ENCODE measurements at regions not wholly inside any gene's neighbourhood (a gene's known extent, or its start where the extent isn't known, plus 50 kb on each side); places are given as distances from the start of the nearest gene placed in this dataset.
"Not testable (repeated sequence)": the region's sequence is repeated elsewhere in the genome, so short reads cannot be mapped to it uniquely, and the experiment has no call there.

- H3K4me1 ChIP-seq (ENCODE audit: control insufficient read depth in 2 of 2, insufficient read depth in 2 of 2, low read length in 2 of 2); H3K9me3 ChIP-seq (ENCODE audit: control insufficient read depth in 2 of 2, insufficient read depth in 1 of 2, low read length in 1 of 2); H3K27ac ChIP-seq (ENCODE audit: low read depth in 1 of 2, low read length in 1 of 2); H3K27me3 ChIP-seq (ENCODE audit: control insufficient read depth in 2 of 2, insufficient read depth in 1 of 2, low read length in 1 of 2); H3K36me3 ChIP-seq (ENCODE audit: control insufficient read depth in 2 of 2, insufficient read depth in 2 of 2, low read length in 1 of 2); H3K4me3 ChIP-seq (ENCODE audit: low read length in 2 of 2); DNase-seq (ENCODE audit: low read depth in 6 of 9, low spot score in 9 of 9): not testable (repeated sequence)
- 66% methylated on average over 5 of the region's 5 CpGs for WGBS
Observed at GRCh38 chr1:30651395-30651794, 72.0 kb downstream of the MATN1 start.

DNA sequence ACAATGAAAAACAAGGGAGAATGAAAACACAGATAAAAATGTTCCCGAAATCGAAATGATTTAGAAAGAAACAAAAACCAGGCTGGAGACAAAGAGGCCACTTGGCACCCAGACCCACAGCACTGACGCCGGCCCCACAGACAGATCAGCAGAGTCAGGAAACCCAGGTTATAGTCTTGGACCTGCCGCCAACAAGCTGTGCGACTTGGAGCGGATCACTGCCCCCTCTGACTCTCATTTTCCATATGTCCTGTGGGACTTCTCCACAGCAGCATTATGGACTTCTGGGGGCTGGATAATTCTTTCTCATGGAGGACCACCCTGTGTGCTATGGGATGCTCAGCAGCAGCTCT, 72.4 kb downstream of the MATN1 start:
- Histone ChIP-seq H3K27me3 (ENCODE audit: control insufficient read depth in 2 of 2, insufficient read depth in 1 of 2, low read length in 1 of 2) (peaks cover 0 to 2% of the 10 kb centered on the region in 2 donors), H3K4me1 (ENCODE audit: control insufficient read depth in 2 of 2, insufficient read depth in 2 of 2, low read length in 2 of 2) (no peaks in the 10 kb centered on the region), H3K27ac (ENCODE audit: low read depth in 1 of 2, low read length in 1 of 2) (no peak overlapping the region), H3K9me3 (ENCODE audit: control insufficient read depth in 2 of 2, insufficient read depth in 1 of 2, low read length in 1 of 2) (peaks cover 0 to 5% of the 10 kb centered on the region in 2 donors), H3K36me3 (ENCODE audit: control insufficient read depth in 2 of 2, insufficient read depth in 2 of 2, low read length in 1 of 2) (no peaks in the 10 kb centered on the region), H3K4me3 (ENCODE audit: low read length in 2 of 2) (no peak overlapping the region)
- no peak for DNase-seq (ENCODE audit: low read depth in 6 of 9, low spot score in 9 of 9)
- 81% methylated on average over 7 of the region's 7 CpGs for WGBS

DNA sequence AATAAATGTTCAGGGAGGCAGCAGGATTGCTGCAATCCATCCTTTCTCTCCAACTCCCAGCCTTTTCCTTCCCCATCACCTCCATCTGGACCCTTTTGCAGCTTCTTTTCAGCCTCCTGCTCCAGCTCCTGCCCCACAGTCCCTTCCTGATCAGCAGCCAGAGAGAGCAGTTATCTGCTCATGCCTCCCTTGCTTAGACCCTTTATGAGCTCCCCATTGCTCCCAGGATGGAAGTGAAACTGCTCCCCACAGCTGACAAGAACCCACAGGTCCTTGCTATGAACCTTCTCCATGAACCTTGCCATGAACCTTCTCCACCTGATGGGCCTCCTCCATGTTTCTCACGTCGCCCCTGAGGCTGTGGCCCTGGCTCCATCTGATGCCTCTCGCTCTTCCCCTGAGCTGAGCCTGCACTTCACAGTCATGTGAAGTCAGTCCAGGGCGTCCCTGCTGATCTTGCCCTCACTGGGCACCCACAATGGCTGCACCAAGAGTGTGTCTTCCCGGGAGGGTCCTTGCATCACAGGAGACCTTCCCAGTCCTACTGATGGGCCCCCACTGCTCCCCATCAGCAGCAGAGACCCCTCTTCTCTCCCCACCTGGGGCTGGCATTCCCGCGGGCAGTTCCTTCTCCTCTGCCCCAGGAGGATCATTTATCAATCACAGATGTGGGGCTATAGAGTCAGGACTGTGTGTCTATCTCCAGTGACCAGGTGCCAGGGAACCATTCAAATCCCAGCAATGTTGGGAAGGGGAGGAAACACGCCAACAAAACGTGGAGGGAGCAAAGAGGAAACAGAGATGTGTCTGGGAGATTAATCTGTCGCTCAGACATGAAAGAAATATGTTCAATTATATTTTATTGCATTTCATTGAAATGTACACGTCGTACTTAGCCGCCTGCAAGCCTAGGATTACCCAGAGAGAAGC, 73.1 kb downstream of the MATN1 start:
- no peak overlapping the region for H3K27ac ChIP-seq (ENCODE audit: low read depth in 1 of 2, low read length in 1 of 2)
- no peak overlapping the region for H3K4me3 ChIP-seq (ENCODE audit: low read length in 2 of 2)
- peaks cover 0 to 2% of the 10 kb centered on the region in 2 donors for H3K27me3 ChIP-seq (ENCODE audit: control insufficient read depth in 2 of 2, insufficient read depth in 1 of 2, low read length in 1 of 2)
- no peaks in the 10 kb centered on the region for H3K36me3 ChIP-seq (ENCODE audit: control insufficient read depth in 2 of 2, insufficient read depth in 2 of 2, low read length in 1 of 2)
- DNase-seq (ENCODE audit: low read depth in 6 of 9, low spot score in 9 of 9), result no peak
- H3K9me3 ChIP-seq (ENCODE audit: control insufficient read depth in 2 of 2, insufficient read depth in 1 of 2, low read length in 1 of 2), result peaks cover 0 to 5% of the 10 kb centered on the region in 2 donors
- H3K4me1 ChIP-seq (ENCODE audit: control insufficient read depth in 2 of 2, insufficient read depth in 2 of 2, low read length in 2 of 2), result no peaks in the 10 kb centered on the region
- WGBS, result 58% methylated on average over 13 of the region's 13 CpGs

GRCh38 chr1:30649321-30649991, 73.9 kb downstream of the MATN1 start:
- Histone ChIP-seq H3K4me3 (ENCODE audit: low read length in 2 of 2) (no peak overlapping the region), H3K27me3 (ENCODE audit: control insufficient read depth in 2 of 2, insufficient read depth in 1 of 2, low read length in 1 of 2) (peaks cover 0 to 2% of the 10 kb centered on the region in 2 donors), H3K27ac (ENCODE audit: low read depth in 1 of 2, low read length in 1 of 2) (no peak overlapping the region), H3K36me3 (ENCODE audit: control insufficient read depth in 2 of 2, insufficient read depth in 2 of 2, low read length in 1 of 2) (no peaks in the 10 kb centered on the region), H3K4me1 (ENCODE audit: control insufficient read depth in 2 of 2, insufficient read depth in 2 of 2, low read length in 2 of 2) (no peaks in the 10 kb centered on the region), H3K9me3 (ENCODE audit: control insufficient read depth in 2 of 2, insufficient read depth in 1 of 2, low read length in 1 of 2) (no peaks in the 10 kb centered on the region)
- DNase-seq (ENCODE audit: low read depth in 6 of 9, low spot score in 9 of 9), result no peak
- 71% methylated on average over 8 of the region's 8 CpGs for WGBS

GRCh38 chr1:30648408-30649000, 74.9 kb downstream of the MATN1 start:
- H3K36me3 ChIP-seq (ENCODE audit: control insufficient read depth in 2 of 2, insufficient read depth in 2 of 2, low read length in 1 of 2), result no peaks in the 10 kb centered on the region
- H3K27ac ChIP-seq (ENCODE audit: low read depth in 1 of 2, low read length in 1 of 2), result no peak overlapping the region
- no peak overlapping the region for H3K4me3 ChIP-seq (ENCODE audit: low read length in 2 of 2)
- WGBS, result 85% methylated on average over 9 of the region's 9 CpGs
- no peaks in the 10 kb centered on the region for H3K4me1 ChIP-seq (ENCODE audit: control insufficient read depth in 2 of 2, insufficient read depth in 2 of 2, low read length in 2 of 2)
- H3K9me3 ChIP-seq (ENCODE audit: control insufficient read depth in 2 of 2, insufficient read depth in 1 of 2, low read length in 1 of 2), result no peaks in the 10 kb centered on the region
- no peak for DNase-seq (ENCODE audit: low read depth in 6 of 9, low spot score in 9 of 9)
- H3K27me3 ChIP-seq (ENCODE audit: control insufficient read depth in 2 of 2, insufficient read depth in 1 of 2, low read length in 1 of 2), result peaks cover 0 to 2% of the 10 kb centered on the region in 2 donors

DNA sequence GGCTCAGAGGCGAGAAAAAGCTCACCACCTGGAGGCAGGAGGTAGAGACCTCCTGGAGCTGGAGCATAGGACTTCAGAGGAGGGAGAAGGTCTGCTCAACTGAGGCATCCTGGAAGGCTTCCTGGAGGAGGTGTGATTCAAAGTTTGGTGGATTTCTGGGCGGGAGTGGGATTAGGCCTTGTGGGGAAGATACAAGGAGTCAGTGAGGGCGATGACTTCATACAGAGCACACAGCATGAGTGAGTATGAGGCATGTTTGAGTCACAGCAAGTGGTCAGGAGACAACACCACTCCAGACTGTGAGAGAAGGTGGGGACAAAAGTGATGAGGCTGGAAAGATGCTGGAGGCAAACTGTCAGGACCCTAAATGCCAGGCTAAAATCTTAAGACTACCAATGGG, 77.6 kb downstream of the MATN1 start:
- Histone ChIP-seq H3K4me1 (ENCODE audit: control insufficient read depth in 2 of 2, insufficient read depth in 2 of 2, low read length in 2 of 2) (no peaks in the 10 kb centered on the region), H3K4me3 (ENCODE audit: low read length in 2 of 2) (no peak overlapping the region), H3K36me3 (ENCODE audit: control insufficient read depth in 2 of 2, insufficient read depth in 2 of 2, low read length in 1 of 2) (no peaks in the 10 kb centered on the region), H3K27ac (ENCODE audit: low read depth in 1 of 2, low read length in 1 of 2) (no peak overlapping the region), H3K27me3 (ENCODE audit: control insufficient read depth in 2 of 2, insufficient read depth in 1 of 2, low read length in 1 of 2) (peaks cover 0 to 4% of the 10 kb centered on the region in 2 donors), H3K9me3 (ENCODE audit: control insufficient read depth in 2 of 2, insufficient read depth in 1 of 2, low read length in 1 of 2) (no peaks in the 10 kb centered on the region)
- 77% methylated on average over 3 of the region's 3 CpGs for WGBS
- DNase-seq (ENCODE audit: low read depth in 6 of 9, low spot score in 9 of 9), result no peak

DNA sequence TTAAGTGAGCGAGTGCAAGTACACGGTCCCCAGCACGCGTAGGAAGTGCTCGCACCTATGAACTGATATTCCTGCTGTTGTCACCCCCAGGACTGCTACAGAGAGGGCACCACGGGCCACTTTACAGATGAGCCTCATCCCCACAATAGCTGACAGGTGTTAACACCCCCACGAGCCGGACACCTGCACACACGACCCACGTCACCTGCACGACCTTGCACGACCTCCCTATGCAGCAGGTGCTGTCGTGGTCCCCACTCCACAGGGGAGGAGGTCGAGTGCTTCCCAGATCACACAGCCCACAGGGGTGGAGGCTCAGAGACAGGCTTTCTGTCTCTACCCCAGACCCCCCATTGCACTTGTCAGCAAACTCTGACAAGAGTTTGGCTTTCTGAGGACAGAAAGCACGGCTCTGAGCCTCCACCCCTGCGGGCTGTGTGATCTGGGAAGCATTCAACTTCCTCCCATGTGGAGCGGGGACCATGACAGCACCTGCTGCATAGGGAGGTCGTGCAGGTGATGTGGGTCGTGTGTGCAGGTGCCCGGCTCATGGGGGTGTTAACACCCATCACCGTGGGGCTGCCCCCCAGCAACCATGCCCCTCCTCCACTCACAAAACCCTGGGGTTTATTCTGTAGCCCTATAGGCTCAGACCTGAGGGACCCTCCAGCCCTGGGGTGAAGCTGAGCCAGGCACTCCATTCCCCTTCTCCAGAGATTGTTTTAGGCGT, 80.8 kb downstream of the MATN1 start:
- no peaks in the 10 kb centered on the region for H3K4me1 ChIP-seq (ENCODE audit: control insufficient read depth in 2 of 2, insufficient read depth in 2 of 2, low read length in 2 of 2)
- H3K4me3 ChIP-seq (ENCODE audit: low read length in 2 of 2), result no peak overlapping the region
- H3K9me3 ChIP-seq (ENCODE audit: control insufficient read depth in 2 of 2, insufficient read depth in 1 of 2, low read length in 1 of 2), result no peaks in the 10 kb centered on the region
- no peak for DNase-seq (ENCODE audit: low read depth in 6 of 9, low spot score in 9 of 9)
- peaks cover 0 to 5% of the 10 kb centered on the region in 2 donors for H3K27me3 ChIP-seq (ENCODE audit: control insufficient read depth in 2 of 2, insufficient read depth in 1 of 2, low read length in 1 of 2)
- H3K36me3 ChIP-seq (ENCODE audit: control insufficient read depth in 2 of 2, insufficient read depth in 2 of 2, low read length in 1 of 2), result no peaks in the 10 kb centered on the region
- whole genome bisulfite sequencing, result 80% methylated on average over 22 of the region's 22 CpGs
- no peak overlapping the region for H3K27ac ChIP-seq (ENCODE audit: low read depth in 1 of 2, low read length in 1 of 2)

- H3K27ac ChIP-seq (ENCODE audit: low read depth in 1 of 2, low read length in 1 of 2), result no peak overlapping the region
- H3K4me3 ChIP-seq (ENCODE audit: low read length in 2 of 2), result no peak overlapping the region
- H3K4me1 ChIP-seq (ENCODE audit: control insufficient read depth in 2 of 2, insufficient read depth in 2 of 2, low read length in 2 of 2), result no peaks in the 10 kb centered on the region
- H3K27me3 ChIP-seq (ENCODE audit: control insufficient read depth in 2 of 2, insufficient read depth in 1 of 2, low read length in 1 of 2), result peaks cover 0 to 5% of the 10 kb centered on the region in 2 donors
- no peaks in the 10 kb centered on the region for H3K9me3 ChIP-seq (ENCODE audit: control insufficient read depth in 2 of 2, insufficient read depth in 1 of 2, low read length in 1 of 2)
- WGBS, result 69% methylated on average over 13 of the region's 13 CpGs
- no peaks in the 10 kb centered on the region for H3K36me3 ChIP-seq (ENCODE audit: control insufficient read depth in 2 of 2, insufficient read depth in 2 of 2, low read length in 1 of 2)
- no peak for DNase-seq (ENCODE audit: low read depth in 6 of 9, low spot score in 9 of 9)
Observed at GRCh38 chr1:30641572-30642353, 81.6 kb downstream of the MATN1 start.
